WTC11 (cell line): ENCODE measurements at regions not wholly inside any gene's neighbourhood (a gene's known extent, or its start where the extent isn't known, plus 50 kb on each side); places are given as distances from the start of the nearest gene placed in this dataset.

Experiments
- ATAC-seq: fragments of 200-7000 bp; cut with Tn5 transposase; 2 replicates; pipeline ENCODE4 v1.10.0; 2021; ENCODE audit warnings: mild to moderate bottlenecking, moderate library complexity
- CTCF ChIA-PET: fragments of 300-600 bp; sonication (Branson Sonifier 250); formaldehyde crosslinking; loops from one replicate; lab custom pipeline; 2021; ENCODE audit warnings: antibody characterized with exemption; lab: Charles Lee
- POLR2A ChIA-PET: fragments of 350-600 bp; sonication (Branson Sonifier 250); formaldehyde crosslinking; loops from one replicate; lab custom pipeline; 2021; ENCODE audit warnings: antibody characterized with exemption; lab: Charles Lee
- DNase-seq: peaks from one replicate; pipeline ENCODE4 v3.0.0; 2021; ENCODE audit warnings: low spot score
- H3K27ac Mint-ChIP-seq: 2 replicates; pipeline ENCODE4 v1.8.0; 2021; ENCODE audit warnings: mixed read lengths
- H3K27me3 Mint-ChIP-seq: 2 replicates; pipeline ENCODE4 v1.8.0; 2021; ENCODE audit warnings: low read depth, mild to moderate bottlenecking, moderate library complexity, mixed read lengths
- H3K36me3 Mint-ChIP-seq: 2 replicates; pipeline ENCODE4 v1.8.0; 2021; ENCODE audit warnings: mixed read lengths
- H3K4me1 Mint-ChIP-seq: 2 replicates; pipeline ENCODE4 v1.8.0; 2022; ENCODE audit warnings: mixed read lengths
- H3K4me3 Mint-ChIP-seq: 2 replicates; pipeline ENCODE4 v1.8.0; 2021; ENCODE audit warnings: mild to moderate bottlenecking, moderate library complexity, mixed read lengths
- H3K9me3 Mint-ChIP-seq: 2 replicates; pipeline ENCODE4 v1.8.0; 2021; ENCODE audit warnings: mixed read lengths
- IRF2 ChIP-seq: sonication (generic); formaldehyde crosslinking; IDR thresholded peaks from 2 replicates; pipeline ENCODE4 v1.8.0; 2022; ENCODE audit warnings: low read depth, missing genetic modification reagents, borderline replicate concordance
- KAT7 ChIP-seq: sonication (generic); formaldehyde crosslinking; IDR thresholded peaks from 2 replicates; pipeline ENCODE4 v1.8.1; 2023; ENCODE audit warnings: missing genetic modification reagents, mild to moderate bottlenecking, borderline replicate concordance
- MYBL2 ChIP-seq: sonication (generic); formaldehyde crosslinking; IDR thresholded peaks from 2 replicates; pipeline ENCODE4 v1.8.1; 2023; ENCODE audit warnings: mild to moderate bottlenecking, moderate library complexity, missing genetic modification reagents
- NFYB ChIP-seq: sonication (generic); formaldehyde crosslinking; conservative IDR thresholded peaks from 2 replicates; pipeline ENCODE4 v1.8.0; 2022; ENCODE audit warnings: low read depth, missing genetic modification reagents
- PRRX2 ChIP-seq: fragments of 250-450 bp; sonication (Bioruptor Pico); IDR thresholded peaks from 2 replicates; pipeline ENCODE4 v1.8.0; 2021; ENCODE audit warnings: mild to moderate bottlenecking
- RELA ChIP-seq: sonication (generic); formaldehyde crosslinking; IDR thresholded peaks from 2 replicates; pipeline ENCODE4 v1.8.1; 2022; ENCODE audit warnings: missing genetic modification reagents, mild to moderate bottlenecking, borderline replicate concordance
- RORB ChIP-seq: fragments of 250-450 bp; sonication (Bioruptor Pico); IDR thresholded peaks from 2 replicates; pipeline ENCODE4 v1.9.0; 2021; ENCODE audit warnings: mild to moderate bottlenecking
- TCF7 ChIP-seq: sonication (generic); formaldehyde crosslinking; IDR thresholded peaks from 2 replicates; pipeline ENCODE4 v1.8.0; 2022; ENCODE audit warnings: mild to moderate bottlenecking, low read depth, missing genetic modification reagents, moderate library complexity
- TEAD1 ChIP-seq: sonication (generic); formaldehyde crosslinking; IDR thresholded peaks from 2 replicates; pipeline ENCODE4 v1.8.0; 2022; ENCODE audit warnings: mild to moderate bottlenecking, missing genetic modification reagents
- TP53 ChIP-seq: sonication (generic); formaldehyde crosslinking; IDR thresholded peaks from 2 replicates; pipeline ENCODE4 v1.8.1; 2023; ENCODE audit warnings: mild to moderate bottlenecking, missing genetic modification reagents
- ZNF121 ChIP-seq: sonication (generic); formaldehyde crosslinking; IDR thresholded peaks from 2 replicates; pipeline ENCODE4 v1.8.0; 2023; ENCODE audit warnings: missing genetic modification reagents
- ZNF138 ChIP-seq: sonication (generic); formaldehyde crosslinking; conservative IDR thresholded peaks from 2 replicates; pipeline ENCODE4 v1.8.1; 2022; ENCODE audit warnings: mild to moderate bottlenecking, moderate library complexity, missing genetic modification reagents
- ZNF232 ChIP-seq: sonication (generic); formaldehyde crosslinking; IDR thresholded peaks from 2 replicates; pipeline ENCODE4 v1.8.0; 2022; ENCODE audit warnings: mild to moderate bottlenecking, missing genetic modification reagents
- ZNF263 ChIP-seq: sonication (generic); formaldehyde crosslinking; IDR thresholded peaks from 2 replicates; pipeline ENCODE4 v1.8.1; 2022; ENCODE audit warnings: low read depth, mild to moderate bottlenecking, moderate library complexity, missing genetic modification reagents
- ZNF317 ChIP-seq: sonication (generic); formaldehyde crosslinking; IDR thresholded peaks from 2 replicates; pipeline ENCODE4 v1.8.1; 2023; ENCODE audit warnings: low read depth, mild to moderate bottlenecking, moderate library complexity, missing genetic modification reagents, borderline replicate concordance
- ZNF396 ChIP-seq: fragments of 250-450 bp; sonication (Bioruptor Pico); IDR thresholded peaks from 2 replicates; pipeline ENCODE4 v1.8.0; 2021; ENCODE audit warnings: mild to moderate bottlenecking, moderate library complexity, borderline replicate concordance
- TF ChIP-seq, protein P1 (sequence below): sonication (generic); formaldehyde crosslinking; IDR thresholded peaks from 2 replicates; pipeline ENCODE4 v1.8.1; 2023; ENCODE audit warnings: mild to moderate bottlenecking, missing genetic modification reagents, moderate library complexity
- TF ChIP-seq, protein P2 (sequence below): sonication (generic); formaldehyde crosslinking; IDR thresholded peaks from 2 replicates; pipeline ENCODE4 v1.8.0; 2022; ENCODE audit warnings: mild to moderate bottlenecking, missing genetic modification reagents
- TF ChIP-seq, protein P3 (sequence below): sonication (generic); formaldehyde crosslinking; conservative IDR thresholded peaks from 2 replicates; pipeline ENCODE4 v1.8.1; 2022; ENCODE audit warnings: mild to moderate bottlenecking, missing genetic modification reagents
- TF ChIP-seq, protein P4 (sequence below): sonication (generic); formaldehyde crosslinking; IDR thresholded peaks from 2 replicates; pipeline ENCODE4 v1.8.1; 2022; ENCODE audit warnings: mild to moderate bottlenecking, missing genetic modification reagents, moderate library complexity, borderline replicate concordance
- TF ChIP-seq, protein P5 (sequence below): sonication (generic); formaldehyde crosslinking; IDR thresholded peaks from 2 replicates; pipeline ENCODE4 v1.8.1; 2023; ENCODE audit warnings: mild to moderate bottlenecking, missing genetic modification reagents, borderline replicate concordance
- TF ChIP-seq, protein P6 (sequence below): sonication (generic); formaldehyde crosslinking; IDR thresholded peaks from 2 replicates; pipeline ENCODE4 v1.8.0; 2023; ENCODE audit warnings: missing genetic modification reagents, mild to moderate bottlenecking, borderline replicate concordance

DNA sequence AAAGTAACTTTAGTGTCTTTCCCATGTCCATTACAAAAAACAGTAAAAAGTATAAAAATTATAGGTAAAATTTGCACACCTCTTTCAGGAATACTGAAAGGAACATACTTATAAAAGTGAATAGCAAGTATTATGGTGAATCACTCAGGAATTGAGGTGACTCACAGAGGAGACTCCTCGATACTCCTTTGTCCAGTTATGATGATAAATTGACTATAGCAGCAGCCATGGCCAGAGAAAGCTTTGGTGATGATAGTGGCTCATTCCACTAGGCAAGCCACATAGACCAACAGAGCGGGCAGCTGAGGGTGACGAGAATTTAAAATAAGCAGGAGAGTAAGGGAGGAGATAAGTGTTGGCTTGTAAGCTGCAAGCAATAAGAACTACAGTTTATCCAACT is 1231.1 kb upstream of the CELF2 start (continued):
- TF ChIP-seq, protein P1, sequence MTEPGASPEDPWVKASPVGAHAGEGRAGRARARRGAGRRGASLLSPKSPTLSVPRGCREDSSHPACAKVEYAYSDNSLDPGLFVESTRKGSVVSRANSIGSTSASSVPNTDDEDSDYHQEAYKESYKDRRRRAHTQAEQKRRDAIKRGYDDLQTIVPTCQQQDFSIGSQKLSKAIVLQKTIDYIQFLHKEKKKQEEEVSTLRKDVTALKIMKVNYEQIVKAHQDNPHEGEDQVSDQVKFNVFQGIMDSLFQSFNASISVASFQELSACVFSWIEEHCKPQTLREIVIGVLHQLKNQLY (CRISPR knock-in tag) = no peak

DNA sequence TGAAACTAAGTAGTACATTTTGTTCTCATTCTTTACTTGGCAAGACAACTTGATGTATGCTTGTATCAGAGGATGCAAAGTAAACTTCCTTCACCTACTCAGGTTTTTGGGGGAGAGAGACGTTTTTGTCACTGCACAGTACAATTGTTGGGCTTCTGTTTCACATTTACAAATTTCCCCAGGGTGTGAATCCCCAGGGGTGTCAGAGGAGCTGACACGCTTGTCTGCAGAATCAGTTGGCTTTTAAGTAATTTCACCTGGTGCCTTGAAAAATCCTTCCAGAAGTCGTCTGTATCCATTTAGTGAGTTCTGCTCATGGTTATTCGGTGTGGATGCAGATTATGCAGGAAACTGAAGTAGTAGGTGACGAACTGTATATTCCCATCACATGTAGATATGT is 1227.7 kb upstream of the CELF2 start:
- ChIA-PET POLR2A (no interaction called here), CTCF (no interaction called here)
- no peak overlapping the region for H3K27ac Mint-ChIP-seq
- DNase-seq (no peak), ATAC-seq (no peak)
- H3K4me3 Mint-ChIP-seq = no peak overlapping the region
- H3K36me3 Mint-ChIP-seq = no peaks in the 10 kb centered on the region
- no peak for TF ChIP-seq PRRX2 (CRISPR knock-in tag)
- H3K4me1 Mint-ChIP-seq = peaks cover 11% of the 10 kb centered on the region
- no peaks in the 10 kb centered on the region for H3K27me3 Mint-ChIP-seq
- no peaks in the 10 kb centered on the region for H3K9me3 Mint-ChIP-seq

DNA sequence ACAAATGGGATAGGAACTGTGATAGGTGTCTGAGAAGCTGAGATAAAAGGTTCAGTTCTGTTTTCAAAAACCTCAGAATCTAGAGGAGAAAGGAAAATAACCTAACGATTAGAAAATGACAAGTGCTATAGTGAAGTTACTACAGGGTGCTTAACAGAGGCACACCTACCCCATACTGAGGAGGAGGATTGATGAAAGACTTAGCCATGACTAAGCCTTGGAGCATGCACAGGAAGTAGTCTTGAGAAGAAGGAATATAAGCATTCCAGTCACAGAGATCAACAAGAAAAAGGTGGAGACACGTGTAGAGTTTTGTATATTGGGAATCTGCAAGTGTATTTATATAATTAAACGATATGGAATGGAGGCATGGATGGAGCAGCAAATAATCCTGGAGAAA is 1225.5 kb upstream of the CELF2 start:
- H3K9me3 Mint-ChIP-seq = no peaks in the 10 kb centered on the region
- TF ChIP-seq ZNF121 (CRISPR knock-in tag) (no peak), MYBL2 (CRISPR knock-in tag) (no peak), RELA (no peak)
- TF ChIP-seq, protein P2, sequence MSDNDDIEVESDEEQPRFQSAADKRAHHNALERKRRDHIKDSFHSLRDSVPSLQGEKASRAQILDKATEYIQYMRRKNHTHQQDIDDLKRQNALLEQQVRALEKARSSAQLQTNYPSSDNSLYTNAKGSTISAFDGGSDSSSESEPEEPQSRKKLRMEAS (CRISPR knock-in tag) = no peak
- DNase-seq (no peak), ATAC-seq (no peak)
- no peaks in the 10 kb centered on the region for H3K27me3 Mint-ChIP-seq
- H3K27ac Mint-ChIP-seq = no peak overlapping the region
- ChIA-PET POLR2A (no interaction called here), CTCF (no interaction called here)
- peaks cover 11% of the 10 kb centered on the region for H3K4me1 Mint-ChIP-seq
- no peaks in the 10 kb centered on the region for H3K36me3 Mint-ChIP-seq
- no peak overlapping the region for H3K4me3 Mint-ChIP-seq

DNA sequence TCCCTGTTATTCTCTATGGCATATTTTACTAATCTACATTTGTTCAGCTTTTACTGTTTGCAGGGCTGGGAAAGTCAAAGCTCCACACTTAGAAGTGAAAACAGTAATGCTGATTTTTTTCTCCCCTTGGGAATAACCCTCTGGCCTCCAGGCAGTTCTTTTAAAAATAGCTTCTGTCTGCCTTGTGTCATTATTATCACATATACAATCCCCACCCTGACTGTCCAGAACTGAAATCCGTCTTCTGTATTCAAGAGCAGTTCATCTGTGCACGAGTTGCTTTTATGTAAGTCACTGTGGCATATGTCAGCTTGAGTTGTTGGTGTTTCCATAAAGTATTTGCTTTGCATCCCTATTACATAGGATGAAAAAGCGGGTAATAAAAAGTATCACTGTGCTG is 1221.1 kb upstream of the CELF2 start:
- ATAC-seq = no peak
- Mint-ChIP-seq H3K4me3 (no peak overlapping the region), H3K27me3 (no peaks in the 10 kb centered on the region), H3K27ac (no peak overlapping the region), H3K9me3 (no peaks in the 10 kb centered on the region), H3K4me1 (no peaks in the 10 kb centered on the region), H3K36me3 (no peaks in the 10 kb centered on the region)
- CTCF ChIA-PET = no interaction called here
- POLR2A ChIA-PET = no interaction called here
- DNase-seq = no peak
- no peak for TF ChIP-seq NFYB (CRISPR knock-in tag)
- TF ChIP-seq ZNF396 (CRISPR knock-in tag) = no peak
- TF ChIP-seq RORB = no peak
- no peak for TF ChIP-seq ZNF317 (CRISPR knock-in tag)
- TF ChIP-seq ZNF138 (CRISPR knock-in tag) = no peak
- no peak for TF ChIP-seq IRF2 (CRISPR knock-in tag)
- TF ChIP-seq TCF7 (CRISPR knock-in tag) = no peak
- no peak for TF ChIP-seq RELA
- TF ChIP-seq ZNF263 (CRISPR knock-in tag) = no peak
- TF ChIP-seq, protein P3, sequence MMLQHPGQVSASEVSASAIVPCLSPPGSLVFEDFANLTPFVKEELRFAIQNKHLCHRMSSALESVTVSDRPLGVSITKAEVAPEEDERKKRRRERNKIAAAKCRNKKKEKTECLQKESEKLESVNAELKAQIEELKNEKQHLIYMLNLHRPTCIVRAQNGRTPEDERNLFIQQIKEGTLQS (CRISPR knock-in tag) = no peak
- TF ChIP-seq TEAD1 = no peak
- TF ChIP-seq, protein P4, sequence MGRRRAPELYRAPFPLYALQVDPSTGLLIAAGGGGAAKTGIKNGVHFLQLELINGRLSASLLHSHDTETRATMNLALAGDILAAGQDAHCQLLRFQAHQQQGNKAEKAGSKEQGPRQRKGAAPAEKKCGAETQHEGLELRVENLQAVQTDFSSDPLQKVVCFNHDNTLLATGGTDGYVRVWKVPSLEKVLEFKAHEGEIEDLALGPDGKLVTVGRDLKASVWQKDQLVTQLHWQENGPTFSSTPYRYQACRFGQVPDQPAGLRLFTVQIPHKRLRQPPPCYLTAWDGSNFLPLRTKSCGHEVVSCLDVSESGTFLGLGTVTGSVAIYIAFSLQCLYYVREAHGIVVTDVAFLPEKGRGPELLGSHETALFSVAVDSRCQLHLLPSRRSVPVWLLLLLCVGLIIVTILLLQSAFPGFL (CRISPR knock-in tag) = no peak
- TF ChIP-seq TP53 = no peak
- TF ChIP-seq ZNF232 (CRISPR knock-in tag) = no peak
- TF ChIP-seq, protein P5, sequence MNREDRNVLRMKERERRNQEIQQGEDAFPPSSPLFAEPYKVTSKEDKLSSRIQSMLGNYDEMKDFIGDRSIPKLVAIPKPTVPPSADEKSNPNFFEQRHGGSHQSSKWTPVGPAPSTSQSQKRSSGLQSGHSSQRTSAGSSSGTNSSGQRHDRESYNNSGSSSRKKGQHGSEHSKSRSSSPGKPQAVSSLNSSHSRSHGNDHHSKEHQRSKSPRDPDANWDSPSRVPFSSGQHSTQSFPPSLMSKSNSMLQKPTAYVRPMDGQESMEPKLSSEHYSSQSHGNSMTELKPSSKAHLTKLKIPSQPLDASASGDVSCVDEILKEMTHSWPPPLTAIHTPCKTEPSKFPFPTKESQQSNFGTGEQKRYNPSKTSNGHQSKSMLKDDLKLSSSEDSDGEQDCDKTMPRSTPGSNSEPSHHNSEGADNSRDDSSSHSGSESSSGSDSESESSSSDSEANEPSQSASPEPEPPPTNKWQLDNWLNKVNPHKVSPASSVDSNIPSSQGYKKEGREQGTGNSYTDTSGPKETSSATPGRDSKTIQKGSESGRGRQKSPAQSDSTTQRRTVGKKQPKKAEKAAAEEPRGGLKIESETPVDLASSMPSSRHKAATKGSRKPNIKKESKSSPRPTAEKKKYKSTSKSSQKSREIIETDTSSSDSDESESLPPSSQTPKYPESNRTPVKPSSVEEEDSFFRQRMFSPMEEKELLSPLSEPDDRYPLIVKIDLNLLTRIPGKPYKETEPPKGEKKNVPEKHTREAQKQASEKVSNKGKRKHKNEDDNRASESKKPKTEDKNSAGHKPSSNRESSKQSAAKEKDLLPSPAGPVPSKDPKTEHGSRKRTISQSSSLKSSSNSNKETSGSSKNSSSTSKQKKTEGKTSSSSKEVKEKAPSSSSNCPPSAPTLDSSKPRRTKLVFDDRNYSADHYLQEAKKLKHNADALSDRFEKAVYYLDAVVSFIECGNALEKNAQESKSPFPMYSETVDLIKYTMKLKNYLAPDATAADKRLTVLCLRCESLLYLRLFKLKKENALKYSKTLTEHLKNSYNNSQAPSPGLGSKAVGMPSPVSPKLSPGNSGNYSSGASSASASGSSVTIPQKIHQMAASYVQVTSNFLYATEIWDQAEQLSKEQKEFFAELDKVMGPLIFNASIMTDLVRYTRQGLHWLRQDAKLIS (CRISPR knock-in tag) = no peak
- no peak for TF ChIP-seq KAT7 (CRISPR knock-in tag)
- TF ChIP-seq, protein P6, sequence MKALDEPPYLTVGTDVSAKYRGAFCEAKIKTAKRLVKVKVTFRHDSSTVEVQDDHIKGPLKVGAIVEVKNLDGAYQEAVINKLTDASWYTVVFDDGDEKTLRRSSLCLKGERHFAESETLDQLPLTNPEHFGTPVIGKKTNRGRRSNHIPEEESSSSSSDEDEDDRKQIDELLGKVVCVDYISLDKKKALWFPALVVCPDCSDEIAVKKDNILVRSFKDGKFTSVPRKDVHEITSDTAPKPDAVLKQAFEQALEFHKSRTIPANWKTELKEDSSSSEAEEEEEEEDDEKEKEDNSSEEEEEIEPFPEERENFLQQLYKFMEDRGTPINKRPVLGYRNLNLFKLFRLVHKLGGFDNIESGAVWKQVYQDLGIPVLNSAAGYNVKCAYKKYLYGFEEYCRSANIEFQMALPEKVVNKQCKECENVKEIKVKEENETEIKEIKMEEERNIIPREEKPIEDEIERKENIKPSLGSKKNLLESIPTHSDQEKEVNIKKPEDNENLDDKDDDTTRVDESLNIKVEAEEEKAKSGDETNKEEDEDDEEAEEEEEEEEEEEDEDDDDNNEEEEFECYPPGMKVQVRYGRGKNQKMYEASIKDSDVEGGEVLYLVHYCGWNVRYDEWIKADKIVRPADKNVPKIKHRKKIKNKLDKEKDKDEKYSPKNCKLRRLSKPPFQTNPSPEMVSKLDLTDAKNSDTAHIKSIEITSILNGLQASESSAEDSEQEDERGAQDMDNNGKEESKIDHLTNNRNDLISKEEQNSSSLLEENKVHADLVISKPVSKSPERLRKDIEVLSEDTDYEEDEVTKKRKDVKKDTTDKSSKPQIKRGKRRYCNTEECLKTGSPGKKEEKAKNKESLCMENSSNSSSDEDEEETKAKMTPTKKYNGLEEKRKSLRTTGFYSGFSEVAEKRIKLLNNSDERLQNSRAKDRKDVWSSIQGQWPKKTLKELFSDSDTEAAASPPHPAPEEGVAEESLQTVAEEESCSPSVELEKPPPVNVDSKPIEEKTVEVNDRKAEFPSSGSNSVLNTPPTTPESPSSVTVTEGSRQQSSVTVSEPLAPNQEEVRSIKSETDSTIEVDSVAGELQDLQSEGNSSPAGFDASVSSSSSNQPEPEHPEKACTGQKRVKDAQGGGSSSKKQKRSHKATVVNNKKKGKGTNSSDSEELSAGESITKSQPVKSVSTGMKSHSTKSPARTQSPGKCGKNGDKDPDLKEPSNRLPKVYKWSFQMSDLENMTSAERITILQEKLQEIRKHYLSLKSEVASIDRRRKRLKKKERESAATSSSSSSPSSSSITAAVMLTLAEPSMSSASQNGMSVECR = no peak
